ENCODE measurements at regions not wholly inside any gene's neighbourhood (a gene's known extent, or its start where the extent isn't known, plus 50 kb on each side); places are given as distances from the start of the nearest gene placed in this dataset.

DNA sequence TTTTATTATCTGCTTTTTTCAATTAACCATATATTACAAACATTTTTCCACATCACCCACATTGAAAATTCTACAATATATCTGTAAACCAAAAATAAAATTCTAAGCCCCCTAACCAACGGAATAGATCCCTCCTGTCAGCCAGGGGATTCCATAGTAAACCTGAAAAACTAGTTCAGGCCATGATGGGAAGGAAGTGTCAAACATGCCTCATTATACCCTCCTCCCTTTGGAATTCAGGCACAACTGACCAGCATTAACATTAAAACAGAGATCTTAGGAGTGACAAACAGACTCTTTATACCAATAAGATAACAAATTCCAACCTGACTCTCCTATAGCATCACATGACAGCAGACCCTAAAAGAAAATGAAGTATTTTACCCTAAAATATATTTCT, 113.7 kb upstream of the DMRT1 start:
- H3K27ac ChIP-seq: no peak overlapping the region
- TF ChIP-seq ZFX (IDR thresholded peaks at IDR 0.05): no peak
- TF ChIP-seq, protein P1, sequence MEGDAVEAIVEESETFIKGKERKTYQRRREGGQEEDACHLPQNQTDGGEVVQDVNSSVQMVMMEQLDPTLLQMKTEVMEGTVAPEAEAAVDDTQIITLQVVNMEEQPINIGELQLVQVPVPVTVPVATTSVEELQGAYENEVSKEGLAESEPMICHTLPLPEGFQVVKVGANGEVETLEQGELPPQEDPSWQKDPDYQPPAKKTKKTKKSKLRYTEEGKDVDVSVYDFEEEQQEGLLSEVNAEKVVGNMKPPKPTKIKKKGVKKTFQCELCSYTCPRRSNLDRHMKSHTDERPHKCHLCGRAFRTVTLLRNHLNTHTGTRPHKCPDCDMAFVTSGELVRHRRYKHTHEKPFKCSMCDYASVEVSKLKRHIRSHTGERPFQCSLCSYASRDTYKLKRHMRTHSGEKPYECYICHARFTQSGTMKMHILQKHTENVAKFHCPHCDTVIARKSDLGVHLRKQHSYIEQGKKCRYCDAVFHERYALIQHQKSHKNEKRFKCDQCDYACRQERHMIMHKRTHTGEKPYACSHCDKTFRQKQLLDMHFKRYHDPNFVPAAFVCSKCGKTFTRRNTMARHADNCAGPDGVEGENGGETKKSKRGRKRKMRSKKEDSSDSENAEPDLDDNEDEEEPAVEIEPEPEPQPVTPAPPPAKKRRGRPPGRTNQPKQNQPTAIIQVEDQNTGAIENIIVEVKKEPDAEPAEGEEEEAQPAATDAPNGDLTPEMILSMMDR (conservative IDR thresholded peaks at IDR 0.05): no peak

DNA sequence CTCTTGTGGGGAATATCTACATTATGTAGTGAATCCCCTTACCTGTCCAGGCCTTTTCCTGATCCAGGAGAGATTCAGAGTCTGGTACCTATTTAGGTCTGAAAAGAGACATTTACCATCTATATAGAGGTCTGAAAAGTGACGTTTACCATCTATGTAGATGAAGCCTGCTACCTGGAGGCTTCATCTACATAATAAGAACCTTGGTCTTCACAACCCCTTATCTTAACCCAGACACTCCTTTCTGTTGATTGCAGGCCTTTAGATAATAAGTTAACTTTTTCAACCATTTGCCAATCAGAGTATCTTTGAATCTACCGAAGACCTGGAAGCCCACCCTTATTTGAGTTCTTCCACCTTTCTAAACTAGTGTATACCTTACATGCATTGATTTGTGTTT, 113.0 kb upstream of the DMRT1 start:
- no peak overlapping the region for H3K27ac ChIP-seq
- TF ChIP-seq, protein P1 (conservative IDR thresholded peaks at IDR 0.05): no peak
- no peak for TF ChIP-seq ZFX (IDR thresholded peaks at IDR 0.05)

DNA sequence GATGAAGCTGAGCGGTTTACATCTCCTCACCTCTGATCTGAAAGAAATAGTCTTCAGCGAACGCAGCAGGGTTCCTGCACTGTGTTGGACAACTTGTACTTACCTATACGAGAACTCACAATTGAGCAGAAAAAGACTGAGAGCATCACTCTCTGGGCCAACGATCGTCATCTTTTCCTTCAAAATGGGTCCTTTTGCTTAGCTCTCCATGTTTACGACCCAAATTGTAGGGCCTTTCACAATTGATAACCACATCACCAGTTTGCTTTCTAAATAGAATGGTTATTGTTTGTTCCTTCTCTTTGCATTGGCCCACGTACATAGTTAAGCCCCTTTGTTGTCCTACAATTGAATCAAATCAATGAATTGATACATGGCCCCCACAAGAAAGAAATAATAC, 110.0 kb upstream of the DMRT1 start:
- no peak for TF ChIP-seq ZFX (IDR thresholded peaks at IDR 0.05)
- TF ChIP-seq, protein P1 (conservative IDR thresholded peaks at IDR 0.05): no peak
- H3K27ac ChIP-seq: no peak overlapping the region

DNA sequence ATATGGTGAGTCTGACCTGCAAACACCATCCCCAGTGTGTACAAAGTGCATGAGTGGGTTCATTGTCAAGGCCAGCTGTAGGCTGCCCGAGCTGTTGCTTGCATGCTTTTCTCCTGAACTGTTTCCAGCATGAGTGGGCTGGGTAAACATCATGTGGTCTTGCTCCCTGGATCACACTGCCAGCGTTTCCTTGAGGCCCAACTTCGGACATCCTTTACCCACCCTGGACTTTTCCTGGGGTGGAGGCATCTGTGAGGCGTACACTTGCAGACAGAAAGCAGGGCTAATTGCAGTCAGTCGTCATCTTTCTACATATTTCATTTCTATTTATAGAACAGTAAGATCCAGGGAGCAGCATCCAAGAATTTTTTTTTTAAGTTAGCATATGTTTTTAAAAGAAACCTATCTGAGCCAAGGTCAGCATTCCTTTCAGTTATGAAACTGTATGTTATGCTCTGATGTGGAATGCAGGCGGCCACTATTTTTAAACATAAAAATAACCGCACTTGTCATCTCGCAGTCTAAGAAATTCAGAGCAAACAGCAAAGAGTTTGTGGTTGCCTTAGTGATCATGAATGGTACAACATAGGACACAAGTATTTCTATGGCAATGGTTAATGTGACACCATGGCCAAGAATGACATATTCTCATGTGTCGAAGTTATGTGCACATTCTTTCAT, 106.5 kb upstream of the DMRT1 start:
- TF ChIP-seq ZFX (IDR thresholded peaks at IDR 0.05): no peak
- TF ChIP-seq, protein P1 (conservative IDR thresholded peaks at IDR 0.05): no peak
- H3K27ac ChIP-seq: no peak overlapping the region

DNA sequence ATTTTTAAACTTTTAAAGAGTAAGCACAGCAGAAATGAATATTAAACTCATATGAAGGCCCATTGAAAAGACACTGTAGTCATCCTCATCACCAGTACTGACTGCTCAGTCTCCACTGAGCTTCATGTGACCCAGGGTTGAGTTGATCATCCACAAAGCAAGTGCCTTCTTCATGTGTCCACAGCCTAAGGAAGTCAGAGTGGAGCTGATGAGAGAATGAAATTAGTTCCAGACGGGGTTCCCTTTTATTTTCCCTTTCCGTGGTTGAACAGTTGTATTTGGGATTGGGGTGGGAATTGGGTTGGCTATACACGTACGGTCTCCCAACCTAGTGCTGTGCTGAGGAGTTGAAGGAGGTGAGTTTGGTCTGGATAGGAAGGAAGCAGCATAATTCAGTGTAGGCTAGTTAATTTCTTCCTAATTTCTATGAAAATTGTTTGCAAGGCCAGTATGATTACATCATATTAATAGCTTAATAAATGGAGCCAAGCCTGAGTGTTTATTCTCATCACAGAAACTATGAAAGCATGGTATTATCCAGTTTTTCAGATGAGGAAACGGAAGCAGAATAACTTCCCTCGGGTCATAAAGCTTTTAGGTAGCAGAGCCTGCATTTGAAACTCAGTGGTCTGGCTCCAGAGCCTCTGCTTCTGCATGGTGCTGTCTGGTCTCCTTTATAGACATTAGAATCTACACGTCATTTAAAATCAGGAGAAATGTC, 103.9 kb upstream of the DMRT1 start:
- H3K27ac ChIP-seq: no peak overlapping the region
- no peak for TF ChIP-seq ZFX (IDR thresholded peaks at IDR 0.05)
- TF ChIP-seq, protein P1 (conservative IDR thresholded peaks at IDR 0.05): no peak

DNA sequence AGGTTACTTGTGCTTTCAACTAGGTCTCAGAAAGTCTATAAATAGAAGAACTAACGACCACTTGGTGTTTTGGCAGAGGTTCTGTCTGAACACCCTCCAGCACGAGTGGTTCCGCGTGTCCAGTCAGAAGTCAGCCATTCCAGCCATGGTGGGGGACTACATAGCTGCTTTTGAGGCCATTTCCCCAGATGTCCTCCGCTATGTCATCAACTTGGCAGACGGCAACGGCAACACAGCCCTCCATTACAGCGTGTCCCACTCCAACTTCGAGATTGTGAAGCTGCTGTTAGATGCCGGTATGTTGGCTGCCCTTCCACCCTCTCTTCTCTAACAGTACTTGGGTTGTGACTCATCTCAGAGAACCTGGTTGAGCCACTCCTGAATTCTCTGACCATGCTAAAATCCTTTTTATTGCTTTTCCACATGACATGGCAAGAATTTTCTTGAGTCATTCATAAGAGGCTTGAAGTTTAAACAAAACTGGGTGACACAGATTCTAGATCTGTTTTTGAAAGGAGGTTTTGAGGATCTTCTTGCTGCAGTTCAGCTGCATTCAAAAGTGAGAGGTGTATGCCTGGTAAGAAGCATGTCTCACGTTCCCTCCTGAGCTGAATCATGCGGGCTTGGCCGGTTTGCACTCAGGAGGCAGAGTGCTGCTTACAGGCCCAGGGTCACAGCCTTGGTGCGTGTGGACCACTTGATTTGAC, 103.1 kb upstream of the DMRT1 start:
- H3K27ac ChIP-seq: no peak overlapping the region

More for the DNA sequence above, 103.1 kb upstream of the DMRT1 start:
- no peak for TF ChIP-seq ZFX (IDR thresholded peaks at IDR 0.05)
- TF ChIP-seq, protein P1 (conservative IDR thresholded peaks at IDR 0.05): no peak

Data from C4-2B (cell line).